Activated B cell treated with CpG ODN at 0.5 μM for 24 hours (primary cell): ENCODE measurements at regions not wholly inside any gene's neighbourhood (a gene's known extent, or its start where the extent isn't known, plus 50 kb on each side); places are given as distances from the start of the nearest gene placed in this dataset.

Experiments used
- ATAC-seq: fragments of 200-7000 bp; cut with Tn5 transposase; one replicate; pipeline ENCODE4 v1.10.0; 2021; ENCODE audit warnings: low read depth, mild to moderate bottlenecking, moderate library complexity
- CTCF ChIA-PET: fragments of 350-600 bp; sonication (Branson Sonifier 250); formaldehyde crosslinking; loops from one replicate; lab custom pipeline; 2021; ENCODE audit warnings: antibody characterized with exemption; lab: Charles Lee
- POLR2A ChIA-PET: fragments of 350-600 bp; sonication (Branson Sonifier 250); formaldehyde crosslinking; loops from one replicate; lab custom pipeline; 2021; ENCODE audit warnings: antibody characterized with exemption; lab: Charles Lee
- DNase-seq: peaks from one replicate; pipeline ENCODE4 v3.0.0; 2022
- H3K27ac Mint-ChIP-seq: one replicate; pipeline ENCODE4 v1.8.0; 2020; ENCODE audit warnings: mixed read lengths
- H3K27me3 Mint-ChIP-seq: one replicate; pipeline ENCODE4 v1.8.0; 2021; ENCODE audit warnings: mixed read lengths
- H3K36me3 Mint-ChIP-seq: one replicate; pipeline ENCODE4 v1.8.0; 2021; ENCODE audit warnings: low read depth, mixed read lengths
- H3K4me1 Mint-ChIP-seq: one replicate; pipeline ENCODE4 v1.8.0; 2021; ENCODE audit warnings: mixed read lengths
- H3K4me3 Mint-ChIP-seq: one replicate; pipeline ENCODE4 v1.8.0; 2020; ENCODE audit warnings: mild to moderate bottlenecking, mixed read lengths
- H3K9me3 Mint-ChIP-seq: one replicate; pipeline ENCODE4 v1.8.0; 2020; ENCODE audit warnings: mixed read lengths
- CTCF ChIP-seq: fragments of 200-600 bp; IDR thresholded peaks from one replicate; pipeline ENCODE4 v1.8.0; 2022; ENCODE audit warnings: antibody characterized with exemption, mild to moderate bottlenecking
- intact Hi-C: fragments of 100-400 bp; cut with micrococcal nuclease; formaldehyde crosslinking; loops from one replicate; pipeline ENCODE4 v1.15.1; 2024

DNA sequence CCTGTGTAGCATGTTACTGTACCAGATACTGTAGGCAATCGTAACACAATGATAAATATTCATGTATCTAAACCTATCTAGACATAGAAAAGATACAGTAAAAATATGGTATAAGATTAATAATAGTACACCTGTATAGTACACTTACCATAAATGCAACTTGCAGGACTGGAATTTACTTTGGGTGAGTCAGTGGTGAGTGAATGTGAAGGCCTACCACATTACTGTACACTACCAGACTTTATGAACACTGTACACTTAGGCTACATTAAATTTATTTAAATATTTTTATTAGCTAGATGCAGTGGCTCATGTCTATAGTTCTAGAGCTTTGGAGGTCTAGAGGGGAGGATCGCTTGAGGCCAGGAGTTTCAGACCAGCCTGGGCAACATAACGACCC, 186.6 kb upstream of the ROPN1 start:
- H3K36me3 Mint-ChIP-seq: no peaks in the 10 kb centered on the region
- DNase-seq (no peak), ATAC-seq (no peak)
- peaks cover 1% of the 10 kb centered on the region for H3K27me3 Mint-ChIP-seq
- ChIA-PET POLR2A (no interaction called here), CTCF (no interaction called here)
- intact Hi-C loops: no loop called here
- no peak overlapping the region for H3K27ac Mint-ChIP-seq
- H3K4me3 Mint-ChIP-seq: no peak overlapping the region
- no peak for TF ChIP-seq CTCF
- no peaks in the 10 kb centered on the region for H3K4me1 Mint-ChIP-seq
- H3K9me3 Mint-ChIP-seq: no peaks in the 10 kb centered on the region

- Mint-ChIP-seq H3K27ac (no peak overlapping the region), H3K4me3 (no peak overlapping the region), H3K9me3 (no peaks in the 10 kb centered on the region), H3K27me3 (peaks cover 18% of the 10 kb centered on the region), H3K4me1 (no peaks in the 10 kb centered on the region), H3K36me3 (no peaks in the 10 kb centered on the region)
- intact Hi-C loops: no loop called here
- DNase-seq (no peak), ATAC-seq (no peak)
- ChIA-PET POLR2A (no interaction called here), CTCF (no interaction called here)
- no peak for TF ChIP-seq CTCF
These were observed 208.5 kb upstream of the ROPN1 start for GRCh38 chr3:124200407-124200806.

DNA sequence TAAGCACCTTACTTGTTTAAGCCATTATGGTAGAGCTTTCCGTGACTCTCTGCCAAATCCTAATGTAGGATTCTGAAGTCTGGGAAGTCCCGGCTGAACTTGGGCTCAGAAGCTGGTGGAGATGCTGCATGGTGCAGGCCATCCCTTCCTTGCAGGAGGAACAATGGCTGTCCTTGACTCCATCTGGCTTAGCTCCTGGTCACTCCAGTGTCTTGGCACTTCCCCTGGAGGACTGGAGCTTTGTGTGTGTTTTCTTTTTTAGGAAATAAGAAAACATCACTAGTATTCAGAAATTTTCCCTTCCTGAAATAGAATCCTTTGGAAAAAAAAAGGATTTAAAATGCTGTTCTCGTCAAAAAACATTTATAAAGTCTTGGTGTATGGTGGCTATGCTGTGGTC, 209.3 kb upstream of the ROPN1 start:
- intact Hi-C loops: no loop called here
- POLR2A ChIA-PET: no interaction called here
- CTCF ChIA-PET: no interaction called here
- TF ChIP-seq CTCF: no peak
- Mint-ChIP-seq H3K9me3 (no peaks in the 10 kb centered on the region), H3K4me3 (no peak overlapping the region), H3K4me1 (no peaks in the 10 kb centered on the region), H3K36me3 (no peaks in the 10 kb centered on the region), H3K27ac (no peak overlapping the region), H3K27me3 (peaks cover 15% of the 10 kb centered on the region)
- ATAC-seq: no peak
- DNase-seq: no peak

GRCh38 chr3:124201786-124202185, 209.9 kb upstream of the ROPN1 start:
- no peak overlapping the region for H3K27ac Mint-ChIP-seq
- H3K9me3 Mint-ChIP-seq: no peaks in the 10 kb centered on the region
- peaks cover 16% of the 10 kb centered on the region for H3K27me3 Mint-ChIP-seq
- no peaks in the 10 kb centered on the region for H3K36me3 Mint-ChIP-seq
- H3K4me3 Mint-ChIP-seq: no peak overlapping the region
- ChIA-PET CTCF (no interaction called here), POLR2A (no interaction called here)
- ATAC-seq (no peak), DNase-seq (no peak)
- TF ChIP-seq CTCF: no peak
- intact Hi-C loops: no loop called here
- H3K4me1 Mint-ChIP-seq: no peaks in the 10 kb centered on the region

- Mint-ChIP-seq H3K9me3 (no peaks in the 10 kb centered on the region), H3K4me1 (no peaks in the 10 kb centered on the region), H3K4me3 (no peak overlapping the region), H3K36me3 (no peaks in the 10 kb centered on the region), H3K27me3 (peaks cover 14% of the 10 kb centered on the region), H3K27ac (no peak overlapping the region)
- POLR2A ChIA-PET: no interaction called here
- intact Hi-C loops: no loop called here
- ATAC-seq: no peak
- DNase-seq: no peak
- no peak for TF ChIP-seq CTCF
- CTCF ChIA-PET: interaction anchor here (0.7 kb wide), 1 partner anchor 8 kb away, joined by 3 read pairs; no protein-coding TSS in a partner anchor
These were observed 210.8 kb upstream of the ROPN1 start for GRCh38 chr3:124202754-124203153.
